SK-N-SH treated with all-trans-retinoic acid at 6 μM for 48 hours (cell line): ENCODE measurements at regions not wholly inside any gene's neighbourhood (a gene's known extent, or its start where the extent isn't known, plus 50 kb on each side); places are given as distances from the start of the nearest gene placed in this dataset.

Source experiments
- ATAC-seq: fragments of 200-7000 bp; cut with Tn5 transposase; 3 replicates; pipeline ENCODE4 v1.9.1; 2020; ENCODE audit warnings: mild to moderate bottlenecking, moderate library complexity
- ARNTL ChIP-seq: fragments of 450-650 bp; formaldehyde crosslinking; IDR thresholded peaks from 2 replicates; pipeline ENCODE4 v1.5.0; 2020; ENCODE audit warnings: low read depth, mild to moderate bottlenecking, moderate library complexity, borderline replicate concordance
- BACH2 ChIP-seq: fragments of 250-450 bp; sonication (Bioruptor Pico); IDR thresholded peaks from 2 replicates; pipeline ENCODE4 v1.9.0; 2021; ENCODE audit warnings: mild to moderate bottlenecking, borderline replicate concordance
- CSDC2 ChIP-seq: fragments of 250-450 bp; sonication (Bioruptor Pico); IDR thresholded peaks from 2 replicates; pipeline ENCODE4 v1.5.0; 2020; ENCODE audit warnings: mild to moderate bottlenecking, moderate library complexity
- ESRRG ChIP-seq: fragments of 250-450 bp; sonication (Bioruptor Pico); IDR thresholded peaks from 2 replicates; pipeline ENCODE4 v1.6.1; 2021; ENCODE audit warnings: mild to moderate bottlenecking
- GLIS3 ChIP-seq: fragments of 250-450 bp; sonication (Bioruptor Pico); IDR thresholded peaks from 2 replicates; pipeline ENCODE4 v1.5.0; 2020; ENCODE audit warnings: mild to moderate bottlenecking, moderate library complexity
- ISL1 ChIP-seq: fragments of 250-450 bp; sonication (Bioruptor Pico); IDR thresholded peaks from 2 replicates; pipeline ENCODE4 v2.1.2; 2022; ENCODE audit warnings: mild to moderate bottlenecking, moderate library complexity
- OSR1 ChIP-seq: fragments of 250-450 bp; sonication (Bioruptor Pico); IDR thresholded peaks from 2 replicates; pipeline ENCODE4 v1.8.0; 2022; ENCODE audit warnings: moderate library complexity, mild to moderate bottlenecking, inconsistent platforms
- PPARA ChIP-seq: fragments of 250-450 bp; sonication (Bioruptor Pico); IDR thresholded peaks from 2 replicates; pipeline ENCODE4 v1.5.0; 2020; ENCODE audit warnings: mild to moderate bottlenecking, borderline replicate concordance
- RARB ChIP-seq: fragments of 250-450 bp; sonication (Bioruptor Pico); IDR thresholded peaks from 2 replicates; pipeline ENCODE4 v1.8.0; 2021; ENCODE audit warnings: mild to moderate bottlenecking, moderate library complexity
- SNAI2 ChIP-seq: fragments of 250-450 bp; sonication (Bioruptor Pico); IDR thresholded peaks from 2 replicates; pipeline ENCODE4 v1.5.0; 2020; ENCODE audit warnings: mild to moderate bottlenecking, moderate library complexity
- TCF4 ChIP-seq: fragments of 250-450 bp; sonication (Bioruptor Pico); IDR thresholded peaks from 2 replicates; pipeline ENCODE4 v1.8.0; 2021; ENCODE audit warnings: mild to moderate bottlenecking, moderate library complexity, borderline replicate concordance
- TOX ChIP-seq: fragments of 250-450 bp; sonication (Bioruptor Pico); IDR thresholded peaks from 2 replicates; pipeline ENCODE4 v1.8.0; 2021; ENCODE audit warnings: mild to moderate bottlenecking, moderate library complexity, borderline replicate concordance
- ZC3H10 ChIP-seq: fragments of 250-450 bp; sonication (Bioruptor Pico); IDR thresholded peaks from 2 replicates; pipeline ENCODE4 v1.5.1; 2021; ENCODE audit warnings: mild to moderate bottlenecking, moderate library complexity
- ZFP30 ChIP-seq: fragments of 450-650 bp; formaldehyde crosslinking; IDR thresholded peaks from 2 replicates; pipeline ENCODE4 v1.5.0; 2022; ENCODE audit warnings: mild to moderate bottlenecking, moderate library complexity
- ZNF565 ChIP-seq: fragments of 450-650 bp; formaldehyde crosslinking; conservative IDR thresholded peaks from 2 replicates; pipeline ENCODE4 v1.5.0; 2020; ENCODE audit warnings: low read depth, mild to moderate bottlenecking, moderate library complexity
- ZNF8 ChIP-seq: fragments of 450-650 bp; formaldehyde crosslinking; IDR thresholded peaks from 2 replicates; pipeline ENCODE4 v1.5.0; 2020; ENCODE audit warnings: mild to moderate bottlenecking, moderate library complexity
- TF ChIP-seq, protein P1 (sequence below): fragments of 250-450 bp; sonication (Bioruptor Pico); IDR thresholded peaks from 2 replicates; pipeline ENCODE4 v1.5.0; 2020; ENCODE audit warnings: mild to moderate bottlenecking, moderate library complexity
- TF ChIP-seq, protein P2 (sequence below): fragments of 250-450 bp; sonication (Bioruptor Pico); IDR thresholded peaks from 2 replicates; pipeline ENCODE4 v1.8.0; 2020; ENCODE audit warnings: mild to moderate bottlenecking, moderate library complexity, borderline replicate concordance
- TF ChIP-seq, protein P3 (sequence below): fragments of 250-450 bp; sonication (Bioruptor Pico); IDR thresholded peaks from 2 replicates; pipeline ENCODE4 v1.8.0; 2021; ENCODE audit warnings: low read depth, mild to moderate bottlenecking, moderate library complexity, borderline replicate concordance
- TF ChIP-seq, protein P4 (sequence below): fragments of 250-450 bp; sonication (Bioruptor Pico); IDR thresholded peaks from 2 replicates; pipeline ENCODE4 v1.5.1; 2021; ENCODE audit warnings: mild to moderate bottlenecking, moderate library complexity
- TF ChIP-seq, protein P5 (sequence below): fragments of 250-450 bp; sonication (Bioruptor Pico); IDR thresholded peaks from 2 replicates; pipeline ENCODE4 v1.5.1; 2020; ENCODE audit warnings: low read depth, mild to moderate bottlenecking, moderate library complexity

DNA sequence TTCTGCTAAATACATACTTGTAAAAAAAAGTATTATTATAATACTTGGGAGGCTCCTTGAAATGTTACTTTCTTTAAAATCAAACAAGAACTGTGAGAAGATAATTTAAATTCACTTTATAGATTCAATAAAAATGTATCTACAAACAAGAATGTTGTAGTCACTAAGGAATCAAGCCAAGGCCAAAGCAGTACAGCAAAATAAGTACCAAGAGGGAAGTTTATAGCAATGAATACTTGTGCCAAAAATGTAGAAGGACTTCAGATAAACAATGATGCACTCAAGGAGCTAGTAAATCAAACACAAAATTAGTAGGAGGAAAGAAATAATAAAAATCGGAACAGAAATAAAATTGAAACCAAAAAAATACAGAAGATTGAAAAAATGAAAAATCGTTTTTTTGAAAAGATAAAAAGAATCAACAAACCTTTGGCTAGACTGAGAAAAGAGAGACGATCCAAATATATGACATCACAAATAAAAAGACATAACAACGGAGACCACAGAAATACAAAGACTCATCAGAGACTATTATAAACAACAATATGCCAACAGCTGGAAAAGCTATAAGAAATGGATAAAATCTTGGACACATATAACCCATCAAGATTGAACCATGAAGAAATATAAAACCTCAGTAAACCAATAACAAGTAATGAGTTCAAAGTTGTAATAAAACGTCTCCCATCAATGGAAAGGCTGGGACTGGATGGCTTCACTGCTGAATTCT is 286.0 kb upstream of the TMEM229A start:
- TF ChIP-seq CSDC2 (no peak), TOX (no peak), ZNF8 (no peak), ZFP30 (CRISPR knock-in tag) (no peak), ESRRG (no peak), SNAI2 (CRISPR knock-in tag) (no peak), ZC3H10 (CRISPR knock-in tag) (no peak), ZNF565 (no peak), GLIS3 (CRISPR knock-in tag) (no peak), TCF4 (CRISPR knock-in tag) (no peak), RARB (CRISPR knock-in tag) (no peak), BACH2 (CRISPR knock-in tag) (no peak), PPARA (CRISPR knock-in tag) (no peak)
- TF ChIP-seq, protein P1, sequence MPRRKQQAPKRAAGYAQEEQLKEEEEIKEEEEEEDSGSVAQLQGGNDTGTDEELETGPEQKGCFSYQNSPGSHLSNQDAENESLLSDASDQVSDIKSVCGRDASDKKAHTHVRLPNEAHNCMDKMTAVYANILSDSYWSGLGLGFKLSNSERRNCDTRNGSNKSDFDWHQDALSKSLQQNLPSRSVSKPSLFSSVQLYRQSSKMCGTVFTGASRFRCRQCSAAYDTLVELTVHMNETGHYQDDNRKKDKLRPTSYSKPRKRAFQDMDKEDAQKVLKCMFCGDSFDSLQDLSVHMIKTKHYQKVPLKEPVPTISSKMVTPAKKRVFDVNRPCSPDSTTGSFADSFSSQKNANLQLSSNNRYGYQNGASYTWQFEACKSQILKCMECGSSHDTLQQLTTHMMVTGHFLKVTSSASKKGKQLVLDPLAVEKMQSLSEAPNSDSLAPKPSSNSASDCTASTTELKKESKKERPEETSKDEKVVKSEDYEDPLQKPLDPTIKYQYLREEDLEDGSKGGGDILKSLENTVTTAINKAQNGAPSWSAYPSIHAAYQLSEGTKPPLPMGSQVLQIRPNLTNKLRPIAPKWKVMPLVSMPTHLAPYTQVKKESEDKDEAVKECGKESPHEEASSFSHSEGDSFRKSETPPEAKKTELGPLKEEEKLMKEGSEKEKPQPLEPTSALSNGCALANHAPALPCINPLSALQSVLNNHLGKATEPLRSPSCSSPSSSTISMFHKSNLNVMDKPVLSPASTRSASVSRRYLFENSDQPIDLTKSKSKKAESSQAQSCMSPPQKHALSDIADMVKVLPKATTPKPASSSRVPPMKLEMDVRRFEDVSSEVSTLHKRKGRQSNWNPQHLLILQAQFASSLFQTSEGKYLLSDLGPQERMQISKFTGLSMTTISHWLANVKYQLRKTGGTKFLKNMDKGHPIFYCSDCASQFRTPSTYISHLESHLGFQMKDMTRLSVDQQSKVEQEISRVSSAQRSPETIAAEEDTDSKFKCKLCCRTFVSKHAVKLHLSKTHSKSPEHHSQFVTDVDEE (CRISPR knock-in tag) = no peak
- TF ChIP-seq, protein P2, sequence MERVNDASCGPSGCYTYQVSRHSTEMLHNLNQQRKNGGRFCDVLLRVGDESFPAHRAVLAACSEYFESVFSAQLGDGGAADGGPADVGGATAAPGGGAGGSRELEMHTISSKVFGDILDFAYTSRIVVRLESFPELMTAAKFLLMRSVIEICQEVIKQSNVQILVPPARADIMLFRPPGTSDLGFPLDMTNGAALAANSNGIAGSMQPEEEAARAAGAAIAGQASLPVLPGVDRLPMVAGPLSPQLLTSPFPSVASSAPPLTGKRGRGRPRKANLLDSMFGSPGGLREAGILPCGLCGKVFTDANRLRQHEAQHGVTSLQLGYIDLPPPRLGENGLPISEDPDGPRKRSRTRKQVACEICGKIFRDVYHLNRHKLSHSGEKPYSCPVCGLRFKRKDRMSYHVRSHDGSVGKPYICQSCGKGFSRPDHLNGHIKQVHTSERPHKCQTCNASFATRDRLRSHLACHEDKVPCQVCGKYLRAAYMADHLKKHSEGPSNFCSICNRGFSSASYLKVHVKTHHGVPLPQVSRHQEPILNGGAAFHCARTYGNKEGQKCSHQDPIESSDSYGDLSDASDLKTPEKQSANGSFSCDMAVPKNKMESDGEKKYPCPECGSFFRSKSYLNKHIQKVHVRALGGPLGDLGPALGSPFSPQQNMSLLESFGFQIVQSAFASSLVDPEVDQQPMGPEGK (CRISPR knock-in tag) = no peak
- TF ChIP-seq, protein P3, sequence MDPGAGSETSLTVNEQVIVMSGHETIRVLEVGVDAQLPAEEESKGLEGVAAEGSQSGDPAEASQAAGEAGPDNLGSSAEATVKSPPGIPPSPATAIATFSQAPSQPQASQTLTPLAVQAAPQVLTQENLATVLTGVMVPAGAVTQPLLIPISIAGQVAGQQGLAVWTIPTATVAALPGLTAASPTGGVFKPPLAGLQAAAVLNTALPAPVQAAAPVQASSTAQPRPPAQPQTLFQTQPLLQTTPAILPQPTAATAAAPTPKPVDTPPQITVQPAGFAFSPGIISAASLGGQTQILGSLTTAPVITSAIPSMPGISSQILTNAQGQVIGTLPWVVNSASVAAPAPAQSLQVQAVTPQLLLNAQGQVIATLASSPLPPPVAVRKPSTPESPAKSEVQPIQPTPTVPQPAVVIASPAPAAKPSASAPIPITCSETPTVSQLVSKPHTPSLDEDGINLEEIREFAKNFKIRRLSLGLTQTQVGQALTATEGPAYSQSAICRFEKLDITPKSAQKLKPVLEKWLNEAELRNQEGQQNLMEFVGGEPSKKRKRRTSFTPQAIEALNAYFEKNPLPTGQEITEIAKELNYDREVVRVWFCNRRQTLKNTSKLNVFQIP (CRISPR knock-in tag) = no peak
- TF ChIP-seq, protein P4, sequence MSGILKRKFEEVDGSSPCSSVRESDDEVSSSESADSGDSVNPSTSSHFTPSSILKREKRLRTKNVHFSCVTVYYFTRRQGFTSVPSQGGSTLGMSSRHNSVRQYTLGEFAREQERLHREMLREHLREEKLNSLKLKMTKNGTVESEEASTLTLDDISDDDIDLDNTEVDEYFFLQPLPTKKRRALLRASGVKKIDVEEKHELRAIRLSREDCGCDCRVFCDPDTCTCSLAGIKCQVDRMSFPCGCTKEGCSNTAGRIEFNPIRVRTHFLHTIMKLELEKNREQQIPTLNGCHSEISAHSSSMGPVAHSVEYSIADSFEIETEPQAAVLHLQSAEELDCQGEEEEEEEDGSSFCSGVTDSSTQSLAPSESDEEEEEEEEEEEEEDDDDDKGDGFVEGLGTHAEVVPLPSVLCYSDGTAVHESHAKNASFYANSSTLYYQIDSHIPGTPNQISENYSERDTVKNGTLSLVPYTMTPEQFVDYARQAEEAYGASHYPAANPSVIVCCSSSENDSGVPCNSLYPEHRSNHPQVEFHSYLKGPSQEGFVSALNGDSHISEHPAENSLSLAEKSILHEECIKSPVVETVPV (CRISPR knock-in tag) = no peak
- TF ChIP-seq, protein P5, sequence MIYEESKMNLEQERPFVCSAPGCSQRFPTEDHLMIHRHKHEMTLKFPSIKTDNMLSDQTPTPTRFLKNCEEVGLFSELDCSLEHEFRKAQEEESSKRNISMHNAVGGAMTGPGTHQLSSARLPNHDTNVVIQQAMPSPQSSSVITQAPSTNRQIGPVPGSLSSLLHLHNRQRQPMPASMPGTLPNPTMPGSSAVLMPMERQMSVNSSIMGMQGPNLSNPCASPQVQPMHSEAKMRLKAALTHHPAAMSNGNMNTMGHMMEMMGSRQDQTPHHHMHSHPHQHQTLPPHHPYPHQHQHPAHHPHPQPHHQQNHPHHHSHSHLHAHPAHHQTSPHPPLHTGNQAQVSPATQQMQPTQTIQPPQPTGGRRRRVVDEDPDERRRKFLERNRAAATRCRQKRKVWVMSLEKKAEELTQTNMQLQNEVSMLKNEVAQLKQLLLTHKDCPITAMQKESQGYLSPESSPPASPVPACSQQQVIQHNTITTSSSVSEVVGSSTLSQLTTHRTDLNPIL = no peak

DNA sequence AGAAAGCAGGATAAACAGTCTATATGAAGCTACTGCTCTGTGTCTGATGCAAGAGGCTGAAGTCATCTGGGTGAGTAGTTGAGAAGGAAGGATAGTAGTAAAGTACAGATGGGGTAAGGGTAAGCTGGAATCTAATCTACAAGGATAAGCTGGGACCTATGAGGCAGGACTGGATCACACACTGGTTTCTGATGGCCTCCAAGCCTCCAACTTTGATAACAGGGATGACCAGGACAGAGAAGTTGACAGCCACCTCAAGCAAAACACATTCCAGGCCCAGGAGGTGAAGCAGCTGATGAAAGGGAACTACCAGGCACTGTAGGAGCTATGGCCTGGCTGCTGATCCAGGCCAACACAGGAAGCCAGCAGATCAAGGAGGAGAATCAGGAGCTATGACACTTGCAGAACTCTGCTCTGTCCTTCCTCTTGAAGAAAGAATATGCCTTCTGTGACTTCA is 278.1 kb upstream of the TMEM229A start:
- no peak for ATAC-seq
- TF ChIP-seq ESRRG = no peak
- TF ChIP-seq TCF4 (CRISPR knock-in tag) = no peak
- TF ChIP-seq ZNF8 = no peak

More for the DNA sequence above, 286.0 kb upstream of the TMEM229A start:
- no peak for ATAC-seq

DNA sequence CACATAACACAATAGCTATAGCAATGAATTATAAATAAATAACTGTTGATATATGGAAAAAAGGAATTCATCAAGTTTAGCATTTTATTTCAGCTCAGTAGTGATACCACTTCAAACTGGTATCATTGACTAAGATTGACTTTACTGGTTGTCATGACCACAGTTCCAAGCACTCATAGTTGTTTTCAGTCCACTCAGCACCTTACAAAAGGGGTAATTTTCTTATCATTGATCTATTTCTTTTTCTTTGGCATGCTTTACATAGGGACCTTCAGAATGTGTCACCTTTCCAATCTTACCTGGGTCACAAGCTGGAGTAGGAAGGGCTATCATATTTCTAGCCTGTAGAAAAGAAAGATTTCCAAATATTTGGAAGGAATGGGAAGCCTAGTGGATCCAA is 275.5 kb upstream of the TMEM229A start:
- TF ChIP-seq OSR1 (CRISPR knock-in tag) (no peak), ZNF565 (no peak), CSDC2 (no peak), TOX (no peak), ZNF8 (no peak), ZC3H10 (CRISPR knock-in tag) (no peak), ISL1 (CRISPR knock-in tag) (no peak), ARNTL (no peak), PPARA (CRISPR knock-in tag) (no peak)
- TF ChIP-seq, protein P3 (CRISPR knock-in tag) = no peak
- no peak for ATAC-seq
